Spleen (tissue), 7 donors: ENCODE measurements at regions not wholly inside any gene's neighbourhood (a gene's known extent, or its start where the extent isn't known, plus 50 kb on each side); places are given as distances from the start of the nearest gene placed in this dataset.

Experiments
- POLR2A ChIP-seq, 3 donors: fragments of 450-650 bp; IDR thresholded peaks; one replicate each; pipeline ENCODE4 v1.5.1; 2017; ENCODE audit warnings: antibody characterized with exemption in 3 of 3, mild to moderate bottlenecking in 1 of 3
- POLR2AphosphoS5 ChIP-seq, 3 donors: sonication (generic); formaldehyde crosslinking; IDR thresholded peaks; one replicate each; pipeline ENCODE4 v1.5.1; 2017; ENCODE audit warnings: antibody characterized with exemption in 3 of 3
- TF ChIP-seq, protein P1 (sequence below), 11 experiments: fragments of 200-600 bp in 7 of 11; fragments of 450-650 bp in 4 of 11; sonication (generic) in 4 of 11; IDR thresholded peaks in 8 of 11; conservative IDR thresholded peaks in 3 of 11; 1 replicate in 7 of 11; 2 replicates in 4 of 11; pipeline versions ENCODE4 v1.4.0 to v1.8.0; 2016 to 2021; ENCODE audit warnings: antibody characterized with exemption in 11 of 11, inconsistent platforms in 4 of 11, mild to moderate bottlenecking in 1 of 11
- donor health status: DM: no; HTN: no; CAD: no; lungs with moderate emphysema.
- donor health status: DM: no; HTN: no; CAD: no.
- donor health status: DM: no; HTN: no; CAD: no.

DNA sequence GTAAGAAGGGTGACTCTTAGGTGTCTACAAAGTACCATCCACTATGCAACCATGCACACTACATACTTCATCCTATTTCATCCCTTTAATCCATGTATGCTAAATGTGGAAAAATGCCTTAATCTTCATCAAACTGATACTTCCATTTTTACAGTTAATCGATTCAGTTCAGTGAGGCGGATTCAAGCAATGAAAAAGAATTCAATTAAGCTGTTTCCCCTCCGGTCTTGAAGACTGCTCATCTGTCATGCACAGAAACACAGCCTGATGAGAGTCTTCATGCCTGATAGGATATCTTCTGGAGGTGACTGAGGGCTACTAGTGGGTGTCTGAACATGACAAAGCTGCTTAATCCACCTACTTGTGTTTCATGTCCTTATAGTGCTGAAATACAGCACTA is 270.6 kb upstream of the ALCAM start:
- TF ChIP-seq, protein P1, sequence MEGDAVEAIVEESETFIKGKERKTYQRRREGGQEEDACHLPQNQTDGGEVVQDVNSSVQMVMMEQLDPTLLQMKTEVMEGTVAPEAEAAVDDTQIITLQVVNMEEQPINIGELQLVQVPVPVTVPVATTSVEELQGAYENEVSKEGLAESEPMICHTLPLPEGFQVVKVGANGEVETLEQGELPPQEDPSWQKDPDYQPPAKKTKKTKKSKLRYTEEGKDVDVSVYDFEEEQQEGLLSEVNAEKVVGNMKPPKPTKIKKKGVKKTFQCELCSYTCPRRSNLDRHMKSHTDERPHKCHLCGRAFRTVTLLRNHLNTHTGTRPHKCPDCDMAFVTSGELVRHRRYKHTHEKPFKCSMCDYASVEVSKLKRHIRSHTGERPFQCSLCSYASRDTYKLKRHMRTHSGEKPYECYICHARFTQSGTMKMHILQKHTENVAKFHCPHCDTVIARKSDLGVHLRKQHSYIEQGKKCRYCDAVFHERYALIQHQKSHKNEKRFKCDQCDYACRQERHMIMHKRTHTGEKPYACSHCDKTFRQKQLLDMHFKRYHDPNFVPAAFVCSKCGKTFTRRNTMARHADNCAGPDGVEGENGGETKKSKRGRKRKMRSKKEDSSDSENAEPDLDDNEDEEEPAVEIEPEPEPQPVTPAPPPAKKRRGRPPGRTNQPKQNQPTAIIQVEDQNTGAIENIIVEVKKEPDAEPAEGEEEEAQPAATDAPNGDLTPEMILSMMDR (IDR thresholded peaks at IDR 0.05 in 8 of 11, conservative IDR thresholded peaks at IDR 0.05 in 3 of 11) = no peak
- no peak for TF ChIP-seq POLR2A (IDR thresholded peaks at IDR 0.05)
- no peak for TF ChIP-seq POLR2AphosphoS5 (IDR thresholded peaks at IDR 0.05)
